ENCODE measurements at regions not wholly inside any gene's neighbourhood (a gene's known extent, or its start where the extent isn't known, plus 50 kb on each side); places are given as distances from the start of the nearest gene placed in this dataset.

- TF ChIP-seq CTCF (IDR thresholded peaks at IDR 0.05; ENCODE audit: insufficient read depth, low read length, poor library complexity, severe bottlenecking) (no peak), EZH2phosphoT487 (conservative IDR thresholded peaks at IDR 0.05; ENCODE audit: low read length) (no peak)
Measured at GRCh38 chr6:141528596-141528995, 604.1 kb upstream of the GJE1 start.
